Astrocyte (in vitro differentiated cells and primary cell): ENCODE measurements at regions not wholly inside any gene's neighbourhood (a gene's known extent, or its start where the extent isn't known, plus 50 kb on each side); places are given as distances from the start of the nearest gene placed in this dataset.
A peak's percentile ranks its signal among the peaks of the same experiment; 100 is the strongest.

Experiments used
- DNase-seq: peaks from one replicate; pipeline ENCODE4 v3.0.0-alpha.2; 2010; ENCODE audit warnings: low read depth
- FAIRE-seq: peaks from 2 replicates; lab custom pipeline; 2011; peaks lifted over from hg19 to GRCh38; lab: Jason Lieb, UNC
- H2AFZ ChIP-seq: 2 replicates; pipeline ENCODE4 v1.6.0; 2012; ENCODE audit warnings: low read depth, low read length, inconsistent platforms
- H3K27ac ChIP-seq: 2 replicates; pipeline ENCODE4 v1.5.1; 2011; ENCODE audit warnings: low read depth, low read length, inconsistent platforms
- H3K27me3 ChIP-seq: 2 replicates; pipeline ENCODE4 v1.6.0; 2011; ENCODE audit warnings: low read length, inconsistent platforms; ENCODE audit not compliant: insufficient read depth
- H3K36me3 ChIP-seq: 2 replicates; pipeline ENCODE4 v1.5.1; 2011; ENCODE audit warnings: low read length, inconsistent platforms; ENCODE audit not compliant: insufficient read depth
- H3K4me1 ChIP-seq: 2 replicates; pipeline ENCODE4 v1.5.1; 2011; ENCODE audit warnings: low read length, inconsistent platforms; ENCODE audit not compliant: insufficient read depth
- H3K4me2 ChIP-seq: 2 replicates; pipeline ENCODE4 v1.6.0; 2012; ENCODE audit warnings: low read length, inconsistent platforms
- H3K4me3 ChIP-seq: 2 replicates; pipeline ENCODE4 v1.5.1; 2011; ENCODE audit warnings: low read depth, mild to moderate bottlenecking, low read length, inconsistent platforms; ENCODE audit not compliant: insufficient read depth
- H3K79me2 ChIP-seq: 2 replicates; pipeline ENCODE4 v1.6.0; 2012; ENCODE audit warnings: mild to moderate bottlenecking, low read length, inconsistent platforms; ENCODE audit not compliant: insufficient read depth
- H3K9ac ChIP-seq: 2 replicates; pipeline ENCODE4 v1.6.0; 2012; ENCODE audit warnings: mild to moderate bottlenecking, low read length, inconsistent platforms
- H3K9me3 ChIP-seq: 2 replicates; pipeline ENCODE4 v1.5.1; 2012; ENCODE audit warnings: low read depth, mild to moderate bottlenecking, low read length, inconsistent platforms; ENCODE audit not compliant: insufficient read depth
- H4K20me1 ChIP-seq: 2 replicates; pipeline ENCODE4 v1.6.0; 2012; ENCODE audit warnings: low read length, inconsistent platforms; ENCODE audit not compliant: insufficient read depth
- H3K27ac Mint-ChIP-seq: one replicate; pipeline ENCODE4 v1.8.0; 2021; ENCODE audit warnings: mild to moderate bottlenecking, mixed read lengths; ENCODE audit not compliant: unreplicated experiment
- H3K27me3 Mint-ChIP-seq: one replicate; pipeline ENCODE4 v1.8.0; 2021; ENCODE audit warnings: low read depth, mixed read lengths; ENCODE audit not compliant: unreplicated experiment
- H3K36me3 Mint-ChIP-seq: one replicate; pipeline ENCODE4 v1.8.0; 2021; ENCODE audit warnings: low read depth, mixed read lengths; ENCODE audit not compliant: unreplicated experiment
- H3K4me1 Mint-ChIP-seq: one replicate; pipeline ENCODE4 v1.8.0; 2021; ENCODE audit warnings: low read depth, mixed read lengths; ENCODE audit not compliant: unreplicated experiment
- H3K4me3 Mint-ChIP-seq: one replicate; pipeline ENCODE4 v1.8.0; 2021; ENCODE audit warnings: mild to moderate bottlenecking, moderate library complexity, mixed read lengths; ENCODE audit not compliant: unreplicated experiment
- H3K9me3 Mint-ChIP-seq: one replicate; pipeline ENCODE4 v1.8.0; 2021; ENCODE audit warnings: mild to moderate bottlenecking, mixed read lengths; ENCODE audit not compliant: unreplicated experiment
- EZH2 ChIP-seq: IDR thresholded peaks from 2 replicates; pipeline ENCODE4 v1.6.1; 2012; ENCODE audit warnings: mild to moderate bottlenecking, low read length, inconsistent platforms; ENCODE audit not compliant: insufficient read depth
- TF ChIP-seq, protein P1 (sequence below): IDR thresholded peaks from 2 replicates; pipeline ENCODE4 v1.5.1; 2011; ENCODE audit warnings: low read depth, mild to moderate bottlenecking, inconsistent platforms, low read length, moderate library complexity; ENCODE audit not compliant: insufficient read depth

DNA sequence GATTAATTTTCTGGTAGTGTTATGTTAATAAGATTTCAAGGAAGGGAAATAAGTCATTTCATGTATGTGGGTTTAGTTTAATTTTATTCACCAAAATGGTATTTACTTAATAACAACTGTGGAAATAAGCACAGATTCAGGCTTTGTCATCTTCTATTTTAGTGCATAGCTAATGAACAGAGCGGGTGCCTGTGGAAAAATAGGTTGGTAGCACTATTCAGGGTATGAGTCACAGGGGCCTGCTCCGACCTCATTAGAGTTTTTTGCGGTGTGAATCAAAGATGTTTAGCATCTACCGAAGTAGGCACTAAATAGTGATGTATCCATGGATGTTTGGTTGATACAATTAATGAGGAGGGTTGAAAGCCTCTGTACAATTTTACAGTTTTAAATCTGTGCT lies 78.2 kb downstream of the FAT3 start:
- TF ChIP-seq EZH2: no peak
- TF ChIP-seq, protein P1, sequence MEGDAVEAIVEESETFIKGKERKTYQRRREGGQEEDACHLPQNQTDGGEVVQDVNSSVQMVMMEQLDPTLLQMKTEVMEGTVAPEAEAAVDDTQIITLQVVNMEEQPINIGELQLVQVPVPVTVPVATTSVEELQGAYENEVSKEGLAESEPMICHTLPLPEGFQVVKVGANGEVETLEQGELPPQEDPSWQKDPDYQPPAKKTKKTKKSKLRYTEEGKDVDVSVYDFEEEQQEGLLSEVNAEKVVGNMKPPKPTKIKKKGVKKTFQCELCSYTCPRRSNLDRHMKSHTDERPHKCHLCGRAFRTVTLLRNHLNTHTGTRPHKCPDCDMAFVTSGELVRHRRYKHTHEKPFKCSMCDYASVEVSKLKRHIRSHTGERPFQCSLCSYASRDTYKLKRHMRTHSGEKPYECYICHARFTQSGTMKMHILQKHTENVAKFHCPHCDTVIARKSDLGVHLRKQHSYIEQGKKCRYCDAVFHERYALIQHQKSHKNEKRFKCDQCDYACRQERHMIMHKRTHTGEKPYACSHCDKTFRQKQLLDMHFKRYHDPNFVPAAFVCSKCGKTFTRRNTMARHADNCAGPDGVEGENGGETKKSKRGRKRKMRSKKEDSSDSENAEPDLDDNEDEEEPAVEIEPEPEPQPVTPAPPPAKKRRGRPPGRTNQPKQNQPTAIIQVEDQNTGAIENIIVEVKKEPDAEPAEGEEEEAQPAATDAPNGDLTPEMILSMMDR: no peak
- H3K36me3 ChIP-seq: no peaks in the 10 kb centered on the region
- Mint-ChIP-seq H3K36me3 (peaks cover 10% of the 10 kb centered on the region), H3K9me3 (no peaks in the 10 kb centered on the region), H3K4me1 (peaks cover 12% of the 10 kb centered on the region), H3K27ac (no peak overlapping the region), H3K4me3 (no peak overlapping the region), H3K27me3 (no peaks in the 10 kb centered on the region)
- no peak overlapping the region for H3K9ac ChIP-seq
- H3K79me2 ChIP-seq: no peaks in the 10 kb centered on the region
- no peaks in the 10 kb centered on the region for H3K4me1 ChIP-seq
- DNase-seq: peak; percentile 77
- no peak overlapping the region for H3K27ac ChIP-seq
- H4K20me1 ChIP-seq: no peaks in the 10 kb centered on the region
- H3K9me3 ChIP-seq: no peaks in the 10 kb centered on the region
- peak overlapping the region; percentile 13 for H3K4me2 ChIP-seq
- H3K27me3 ChIP-seq: no peaks in the 10 kb centered on the region
- no peak overlapping the region for H3K4me3 ChIP-seq
- no peak for FAIRE-seq
- no peak overlapping the region for H2AFZ ChIP-seq

DNA sequence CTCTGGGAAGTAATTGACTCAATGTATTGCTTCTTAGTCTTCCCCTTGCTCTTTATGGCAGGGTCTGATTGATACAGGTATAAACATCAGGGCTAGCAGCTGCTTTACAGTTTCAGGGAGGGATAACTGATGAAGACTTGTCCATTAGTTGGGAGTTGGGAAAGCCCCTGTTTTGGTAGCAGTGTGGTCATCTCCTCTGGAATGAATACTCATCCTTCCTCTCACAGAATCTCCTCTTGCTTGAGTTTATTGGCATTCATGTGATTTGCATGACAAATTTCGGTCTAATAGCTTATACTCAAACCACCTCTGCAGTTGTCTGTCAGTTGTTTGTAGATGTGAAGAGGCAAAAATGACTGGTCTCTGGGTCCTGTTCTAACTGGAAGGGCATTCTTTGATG lies 79.7 kb downstream of the FAT3 start:
- Mint-ChIP-seq H3K9me3 (no peaks in the 10 kb centered on the region), H3K4me1 (peaks cover 16% of the 10 kb centered on the region), H3K4me3 (no peak overlapping the region), H3K27me3 (no peaks in the 10 kb centered on the region), H3K27ac (no peak overlapping the region), H3K36me3 (peaks cover 5% of the 10 kb centered on the region)
- DNase-seq: no peak
- Histone ChIP-seq H3K79me2 (no peaks in the 10 kb centered on the region), H3K4me3 (no peak overlapping the region), H4K20me1 (no peaks in the 10 kb centered on the region), H2AFZ (no peak overlapping the region), H3K4me1 (peaks cover 7% of the 10 kb centered on the region), H3K9ac (no peak overlapping the region), H3K9me3 (no peaks in the 10 kb centered on the region), H3K27me3 (no peaks in the 10 kb centered on the region), H3K36me3 (no peaks in the 10 kb centered on the region), H3K27ac (no peak overlapping the region), H3K4me2 (no peak overlapping the region)
- no peak for TF ChIP-seq EZH2
- TF ChIP-seq, protein P1: no peak
- no peak for FAIRE-seq

DNA sequence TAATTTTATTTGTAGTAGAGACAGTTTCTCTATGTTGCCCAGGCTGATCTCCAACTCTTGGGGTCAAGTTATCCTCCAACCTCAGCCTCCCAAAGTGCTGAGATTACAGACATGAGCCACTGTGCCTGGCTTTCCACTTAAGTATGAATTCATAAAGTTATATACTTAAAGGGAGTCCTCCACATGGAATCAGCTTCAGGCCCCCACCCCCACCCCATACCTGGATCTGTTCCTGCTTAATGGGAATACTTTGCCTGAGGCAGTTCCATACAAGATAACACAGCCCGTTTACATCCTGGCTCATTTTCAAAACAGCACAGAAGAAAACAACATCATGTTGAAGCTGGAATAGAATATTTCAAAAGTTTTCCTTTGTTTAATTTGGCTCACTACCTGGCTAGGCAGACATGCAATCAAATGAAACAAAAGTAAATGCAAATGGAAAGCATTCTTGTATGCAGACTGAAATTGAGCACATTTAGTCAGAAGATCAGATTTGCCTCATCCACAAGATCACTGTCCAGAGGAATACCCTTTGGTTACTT lies 82.4 kb downstream of the FAT3 start:
- TF ChIP-seq EZH2: no peak
- TF ChIP-seq, protein P1: no peak
- Mint-ChIP-seq H3K36me3 (no peaks in the 10 kb centered on the region), H3K27me3 (no peaks in the 10 kb centered on the region), H3K4me3 (no peak overlapping the region), H3K9me3 (no peaks in the 10 kb centered on the region), H3K27ac (no peak overlapping the region), H3K4me1 (peaks cover 24% of the 10 kb centered on the region)
- no peaks in the 10 kb centered on the region for H3K79me2 ChIP-seq
- H3K4me2 ChIP-seq: peak overlapping the region; percentile 1
- no peak overlapping the region for H2AFZ ChIP-seq
- H3K27me3 ChIP-seq: no peaks in the 10 kb centered on the region
- H3K4me1 ChIP-seq: peaks cover 7% of the 10 kb centered on the region
- H3K9me3 ChIP-seq: no peaks in the 10 kb centered on the region
- no peak overlapping the region for H3K4me3 ChIP-seq
- DNase-seq (no peak), FAIRE-seq (peak; percentile 23)
- H3K9ac ChIP-seq: no peak overlapping the region
- H4K20me1 ChIP-seq: no peaks in the 10 kb centered on the region
- no peak overlapping the region for H3K27ac ChIP-seq
- no peaks in the 10 kb centered on the region for H3K36me3 ChIP-seq
